Glutamatergic neuron (in vitro differentiated cells): ENCODE measurements at regions not wholly inside any gene's neighbourhood (a gene's known extent, or its start where the extent isn't known, plus 50 kb on each side); places are given as distances from the start of the nearest gene placed in this dataset.

ENCODE experiments used
- DNase-seq: peaks from one replicate; pipeline ENCODE4 v3.0.0; 2022
- H3K27ac Mint-ChIP-seq: one replicate; pipeline ENCODE4 v1.8.0; 2020; ENCODE audit warnings: mild to moderate bottlenecking, mixed read lengths, inconsistent platforms; ENCODE audit not compliant: unreplicated experiment
- H3K27me3 Mint-ChIP-seq: one replicate; pipeline ENCODE4 v1.8.0; 2020; ENCODE audit warnings: mild to moderate bottlenecking, moderate library complexity, mixed read lengths, inconsistent platforms; ENCODE audit not compliant: unreplicated experiment
- H3K36me3 Mint-ChIP-seq: one replicate; pipeline ENCODE4 v1.8.0; 2020; ENCODE audit warnings: mild to moderate bottlenecking, mixed read lengths, inconsistent platforms; ENCODE audit not compliant: unreplicated experiment
- H3K4me1 Mint-ChIP-seq: one replicate; pipeline ENCODE4 v1.8.0; 2020; ENCODE audit warnings: mild to moderate bottlenecking, low read depth, mixed read lengths, inconsistent platforms; ENCODE audit not compliant: unreplicated experiment
- H3K4me3 Mint-ChIP-seq: one replicate; pipeline ENCODE4 v1.8.0; 2020; ENCODE audit warnings: mild to moderate bottlenecking, mixed read lengths, inconsistent platforms; ENCODE audit not compliant: unreplicated experiment
- H3K9me3 Mint-ChIP-seq: one replicate; pipeline ENCODE4 v1.8.0; 2020; ENCODE audit warnings: mild to moderate bottlenecking, moderate library complexity, mixed read lengths, inconsistent platforms; ENCODE audit not compliant: unreplicated experiment
- CTCF ChIP-seq: fragments of 200-600 bp; sonication (generic); IDR thresholded peaks from one replicate; pipeline ENCODE4 v1.5.0; 2021; ENCODE audit not compliant: partially characterized antibody, unreplicated experiment

GRCh38 chr6:78438135-78438534 lies 429.2 kb upstream of the IRAK1BP1 start:
- Mint-ChIP-seq H3K36me3 (no peaks in the 10 kb centered on the region), H3K9me3 (no peaks in the 10 kb centered on the region), H3K4me3 (no peak overlapping the region), H3K27ac (no peak overlapping the region), H3K27me3 (no peaks in the 10 kb centered on the region), H3K4me1 (no peaks in the 10 kb centered on the region)
- TF ChIP-seq CTCF, result no peak
- DNase-seq, result no peak

DNA sequence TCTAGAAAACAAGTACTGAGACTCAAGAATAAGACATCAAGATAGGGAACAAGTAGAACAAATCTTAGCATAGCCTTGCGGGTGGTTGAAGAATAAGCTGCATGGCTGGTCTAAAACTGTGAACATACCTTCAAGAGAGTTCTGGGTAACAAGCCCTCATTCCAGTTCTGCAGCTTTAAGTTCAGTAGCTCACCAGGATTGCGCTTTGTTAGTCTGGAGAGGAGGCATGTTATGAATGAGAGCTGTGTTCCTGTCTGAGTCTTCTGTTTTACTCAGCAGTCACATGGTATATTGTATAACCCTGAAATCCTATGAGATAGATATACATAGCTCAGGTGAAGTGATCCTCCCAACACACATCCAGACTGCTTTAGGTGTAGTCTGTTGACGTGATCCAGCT lies 406.6 kb upstream of the IRAK1BP1 start:
- Mint-ChIP-seq H3K27me3 (peaks cover 2% of the 10 kb centered on the region), H3K27ac (no peak overlapping the region), H3K36me3 (peaks cover 6% of the 10 kb centered on the region), H3K4me1 (peaks cover 4% of the 10 kb centered on the region), H3K4me3 (no peak overlapping the region), H3K9me3 (peaks cover 4% of the 10 kb centered on the region)
- no peak for TF ChIP-seq CTCF
- no peak for DNase-seq

GRCh38 chr6:78462728-78463127 lies 404.6 kb upstream of the IRAK1BP1 start:
- no peak for DNase-seq
- Mint-ChIP-seq H3K4me3 (no peak overlapping the region), H3K27ac (no peak overlapping the region), H3K27me3 (no peaks in the 10 kb centered on the region), H3K36me3 (peaks cover 9% of the 10 kb centered on the region), H3K4me1 (peaks cover 4% of the 10 kb centered on the region), H3K9me3 (peaks cover 4% of the 10 kb centered on the region)
- TF ChIP-seq CTCF, result no peak

DNA sequence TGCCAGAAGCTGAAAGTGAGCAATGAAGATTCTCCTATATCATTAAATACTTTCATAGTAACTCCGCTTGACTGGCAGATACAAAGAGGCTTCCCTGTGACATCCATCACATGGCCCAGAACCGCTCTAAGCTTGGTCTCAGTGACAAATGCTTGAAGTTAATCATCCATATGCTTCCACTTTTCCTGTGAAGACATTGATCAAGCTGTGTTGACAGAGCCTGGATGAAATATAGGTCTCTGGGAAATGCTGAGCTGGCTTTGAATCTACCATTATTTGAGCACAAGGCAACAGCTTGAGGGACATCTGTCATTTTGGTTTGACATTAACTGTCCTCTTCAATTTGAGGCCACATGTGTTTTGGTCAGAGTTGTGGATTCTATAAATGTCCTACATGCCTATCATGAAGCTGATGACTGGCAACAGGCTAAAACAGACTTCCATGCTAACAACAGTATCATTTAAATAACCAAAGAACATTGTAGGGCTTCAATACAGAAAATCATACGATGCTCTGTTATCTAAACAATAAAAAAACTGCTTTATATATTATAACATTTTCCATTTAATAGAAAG lies 402.2 kb upstream of the IRAK1BP1 start:
- peak overlapping the region; percentile 19 for H3K27ac Mint-ChIP-seq
- no peak for DNase-seq
- no peak for TF ChIP-seq CTCF
- H3K4me1 Mint-ChIP-seq, result peaks cover 4% of the 10 kb centered on the region
- no peak overlapping the region for H3K4me3 Mint-ChIP-seq
- peaks cover 9% of the 10 kb centered on the region for H3K36me3 Mint-ChIP-seq
- no peaks in the 10 kb centered on the region for H3K27me3 Mint-ChIP-seq
- H3K9me3 Mint-ChIP-seq, result peaks cover 5% of the 10 kb centered on the region

DNA sequence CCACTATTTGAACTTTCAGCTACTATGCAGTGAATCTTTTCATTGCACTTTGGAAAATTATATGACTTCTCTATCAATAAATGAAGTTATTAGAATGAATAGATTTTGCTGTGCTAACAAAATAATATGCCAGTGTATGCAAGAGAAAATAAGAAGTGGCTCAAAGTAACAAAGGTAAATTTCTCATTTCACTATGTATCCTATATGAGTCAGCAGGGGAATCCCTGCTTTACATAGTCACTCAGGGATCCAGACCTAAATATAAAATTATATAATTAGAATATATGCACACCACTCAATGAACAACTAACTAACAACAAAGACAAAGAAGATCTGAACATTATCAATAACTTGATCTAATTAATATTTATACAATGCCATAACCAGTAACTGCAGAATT lies 390.8 kb upstream of the IRAK1BP1 start:
- DNase-seq, result no peak
- no peaks in the 10 kb centered on the region for H3K36me3 Mint-ChIP-seq
- no peak overlapping the region for H3K27ac Mint-ChIP-seq
- TF ChIP-seq CTCF, result no peak
- H3K9me3 Mint-ChIP-seq, result no peaks in the 10 kb centered on the region
- no peaks in the 10 kb centered on the region for H3K27me3 Mint-ChIP-seq
- no peak overlapping the region for H3K4me3 Mint-ChIP-seq
- no peaks in the 10 kb centered on the region for H3K4me1 Mint-ChIP-seq
